ENCODE measurements at regions not wholly inside any gene's neighbourhood (a gene's known extent, or its start where the extent isn't known, plus 50 kb on each side); places are given as distances from the start of the nearest gene placed in this dataset.

- TF ChIP-seq EZH2 (IDR thresholded peaks at IDR 0.05; ENCODE audit: low read depth): no peak
- no peak for TF ChIP-seq CTCF (conservative IDR thresholded peaks at IDR 0.05)
Observed at GRCh38 chr14:95620659-95621059, 65.6 kb upstream of the TCL1B start.
